ENCODE measurements at regions not wholly inside any gene's neighbourhood (a gene's known extent, or its start where the extent isn't known, plus 50 kb on each side); places are given as distances from the start of the nearest gene placed in this dataset.

GRCh38 chr6:9745476-9745875 is 669.4 kb downstream of the TFAP2A start:
- TF ChIP-seq GATA2 (IDR thresholded peaks at IDR 0.05; ENCODE audit: low read depth, low read length) (no peak), GATA3 (IDR thresholded peaks at IDR 0.05; ENCODE audit: low read depth, low read length) (no peak)

- TF ChIP-seq GATA3 (IDR thresholded peaks at IDR 0.05; ENCODE audit: low read depth, low read length) (no peak), GATA2 (IDR thresholded peaks at IDR 0.05; ENCODE audit: low read depth, low read length) (no peak)
Observed at GRCh38 chr6:9744119-9744518, 670.8 kb downstream of the TFAP2A start.

- TF ChIP-seq GATA3 (IDR thresholded peaks at IDR 0.05; ENCODE audit: low read depth, low read length), result no peak
Observed at GRCh38 chr6:9732056-9732455, 682.8 kb downstream of the TFAP2A start.

GRCh38 chr6:9717568-9717967 is 697.3 kb downstream of the TFAP2A start:
- TF ChIP-seq GATA2 (IDR thresholded peaks at IDR 0.05; ENCODE audit: low read depth, low read length), result no peak
- TF ChIP-seq GATA3 (IDR thresholded peaks at IDR 0.05; ENCODE audit: low read depth, low read length), result no peak

- no peak for TF ChIP-seq GATA3 (IDR thresholded peaks at IDR 0.05; ENCODE audit: low read depth, low read length)
Observed at GRCh38 chr6:9711365-9711764, 703.5 kb downstream of the TFAP2A start.

GRCh38 chr6:9710574-9710973 is 704.3 kb downstream of the TFAP2A start:
- TF ChIP-seq GATA3 (IDR thresholded peaks at IDR 0.05; ENCODE audit: low read depth, low read length) (no peak), GATA2 (IDR thresholded peaks at IDR 0.05; ENCODE audit: low read depth, low read length) (no peak)

- TF ChIP-seq GATA2 (IDR thresholded peaks at IDR 0.05; ENCODE audit: low read depth, low read length) (no peak), GATA3 (IDR thresholded peaks at IDR 0.05; ENCODE audit: low read depth, low read length) (no peak)
Observed at GRCh38 chr6:9708600-9708999, 706.3 kb downstream of the TFAP2A start.

- TF ChIP-seq GATA3 (IDR thresholded peaks at IDR 0.05; ENCODE audit: low read depth, low read length), result no peak
- TF ChIP-seq GATA2 (IDR thresholded peaks at IDR 0.05; ENCODE audit: low read depth, low read length), result no peak
Observed at GRCh38 chr6:9704989-9705388, 709.9 kb downstream of the TFAP2A start.

- TF ChIP-seq GATA2 (IDR thresholded peaks at IDR 0.05; ENCODE audit: low read depth, low read length), result no peak
Observed at GRCh38 chr6:9702914-9703313, 712.0 kb downstream of the TFAP2A start.

- TF ChIP-seq GATA3 (IDR thresholded peaks at IDR 0.05; ENCODE audit: low read depth, low read length) (no peak), GATA2 (IDR thresholded peaks at IDR 0.05; ENCODE audit: low read depth, low read length) (no peak)
Observed at GRCh38 chr6:9699888-9700287, 715.0 kb downstream of the TFAP2A start.

- TF ChIP-seq GATA3 (IDR thresholded peaks at IDR 0.05; ENCODE audit: low read depth, low read length), result no peak
- TF ChIP-seq GATA2 (IDR thresholded peaks at IDR 0.05; ENCODE audit: low read depth, low read length), result no peak
Observed at GRCh38 chr6:9697263-9697931, 717.5 kb downstream of the TFAP2A start.

- TF ChIP-seq GATA2 (IDR thresholded peaks at IDR 0.05; ENCODE audit: low read depth, low read length) (no peak), GATA3 (IDR thresholded peaks at IDR 0.05; ENCODE audit: low read depth, low read length) (no peak)
Observed at GRCh38 chr6:9690388-9690787, 724.5 kb downstream of the TFAP2A start.

- no peak for TF ChIP-seq GATA2 (IDR thresholded peaks at IDR 0.05; ENCODE audit: low read depth, low read length)
- no peak for TF ChIP-seq GATA3 (IDR thresholded peaks at IDR 0.05; ENCODE audit: low read depth, low read length)
Observed at GRCh38 chr6:9675122-9675521, 739.8 kb downstream of the TFAP2A start.

- TF ChIP-seq GATA3 (IDR thresholded peaks at IDR 0.05; ENCODE audit: low read depth, low read length), result no peak
- TF ChIP-seq GATA2 (IDR thresholded peaks at IDR 0.05; ENCODE audit: low read depth, low read length), result no peak
Observed at GRCh38 chr6:9659848-9660247, 755.0 kb downstream of the TFAP2A start.

GRCh38 chr6:9657994-9658393 is 756.9 kb downstream of the TFAP2A start:
- TF ChIP-seq GATA2 (IDR thresholded peaks at IDR 0.05; ENCODE audit: low read depth, low read length), result no peak
- TF ChIP-seq GATA3 (IDR thresholded peaks at IDR 0.05; ENCODE audit: low read depth, low read length), result no peak

GRCh38 chr6:9647599-9647998 is 767.3 kb downstream of the TFAP2A start:
- TF ChIP-seq GATA2 (IDR thresholded peaks at IDR 0.05; ENCODE audit: low read depth, low read length), result no peak
- no peak for TF ChIP-seq GATA3 (IDR thresholded peaks at IDR 0.05; ENCODE audit: low read depth, low read length)

Measured in SH-SY5Y (cell line).